ENCODE measurements at regions not wholly inside any gene's neighbourhood (a gene's known extent, or its start where the extent isn't known, plus 50 kb on each side); places are given as distances from the start of the nearest gene placed in this dataset.
"Not testable (repeated sequence)": the region's sequence is repeated elsewhere in the genome, so short reads cannot be mapped to it uniquely, and the experiment has no call there.

DNA sequence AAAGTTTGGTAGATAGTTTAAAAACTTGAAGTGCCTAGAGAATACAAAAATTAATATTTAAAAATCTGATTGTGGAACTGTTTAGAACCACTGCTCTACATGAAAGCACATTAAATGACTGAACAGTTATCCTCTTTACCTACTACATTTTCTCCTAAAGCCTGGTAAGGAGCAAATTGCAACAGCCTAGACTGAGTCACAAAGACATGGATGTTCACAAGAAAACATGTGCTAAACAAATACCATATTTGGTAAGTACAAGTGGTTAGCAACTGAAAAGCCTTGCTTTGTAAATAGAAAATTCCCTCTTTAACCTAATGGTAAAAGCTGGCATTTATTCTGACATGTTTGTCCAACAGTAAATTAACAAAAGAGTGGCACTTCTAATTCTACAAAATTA lies 203.1 kb downstream of the FBXO8 start:
- no peak for DNase-seq (ENCODE audit: low read depth in 2 of 3, low spot score in 1 of 3)

DNA sequence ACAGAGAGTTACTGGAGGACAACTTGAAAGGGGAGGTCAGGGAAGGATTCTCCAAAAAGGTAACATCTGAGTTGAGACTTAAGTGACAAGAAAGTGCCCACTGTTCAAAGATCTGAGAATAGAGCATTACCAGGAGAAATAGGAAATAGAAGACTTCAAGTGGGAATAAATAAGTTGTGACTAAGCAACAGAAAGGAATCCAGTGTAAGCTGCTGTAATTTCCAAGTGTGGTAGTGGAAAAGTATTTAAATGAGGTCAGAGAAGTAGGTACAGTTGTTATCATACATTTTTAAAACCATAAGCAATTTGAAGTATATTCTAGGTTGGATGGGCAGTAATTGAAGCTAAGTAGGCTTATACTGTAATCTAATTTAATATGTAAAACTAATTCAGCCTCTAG lies 211.9 kb downstream of the FBXO8 start:
- no peak for DNase-seq (ENCODE audit: low read depth in 2 of 3, low spot score in 1 of 3)

DNA sequence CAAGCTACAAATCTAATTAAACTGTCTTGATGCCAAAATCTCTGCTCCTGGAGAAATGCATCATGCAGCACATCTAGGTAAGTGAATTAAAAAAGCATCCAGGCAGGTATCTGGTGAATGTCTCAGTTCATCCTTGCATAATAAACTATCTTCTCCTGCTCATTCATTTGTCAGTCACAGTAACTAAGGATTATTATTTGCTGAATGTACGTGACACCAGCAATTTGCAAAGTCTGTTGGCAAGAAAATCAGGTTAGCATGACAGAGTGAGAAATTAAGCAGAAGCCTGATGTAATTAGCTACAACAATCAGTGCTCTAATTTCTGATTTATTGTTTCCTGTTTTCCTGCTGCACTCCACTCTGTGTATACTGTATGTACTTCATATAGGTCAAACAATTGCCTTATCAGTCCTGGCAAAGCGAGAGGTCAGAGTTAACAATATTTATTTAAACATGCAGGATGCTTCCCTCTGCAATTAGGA lies 213.6 kb downstream of the FBXO8 start:
- DNase-seq (ENCODE audit: low read depth in 2 of 3, low spot score in 1 of 3) = no peak

DNA sequence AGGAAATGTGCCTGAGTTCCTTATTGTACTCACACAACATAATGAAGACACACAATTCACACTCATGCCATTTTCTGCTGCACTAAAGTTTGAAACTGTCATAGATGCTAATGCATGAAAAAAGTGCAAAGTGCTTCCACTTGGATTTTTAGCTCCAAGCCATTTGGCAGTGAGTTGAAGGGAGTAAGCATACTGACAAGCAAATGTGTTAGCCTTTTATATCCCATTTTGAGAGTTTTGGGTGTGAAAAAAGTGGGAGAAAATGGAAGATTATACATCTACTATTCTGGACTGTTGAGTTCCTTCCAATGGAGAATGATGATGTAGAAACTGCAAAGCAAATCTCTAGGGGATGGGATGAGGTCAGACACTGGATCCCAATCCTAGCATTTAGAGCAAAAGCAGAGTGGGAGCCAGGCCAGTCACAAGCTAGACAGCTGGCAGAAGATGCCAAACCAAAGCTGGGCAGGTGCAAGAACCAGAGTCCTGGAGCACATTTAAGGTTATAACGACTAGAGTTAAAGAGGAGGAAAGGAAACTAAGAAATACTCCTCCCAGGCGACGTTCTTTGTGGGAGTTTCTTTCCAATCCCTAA lies 216.8 kb downstream of the FBXO8 start:
- no peak for DNase-seq (ENCODE audit: low read depth in 2 of 3, low spot score in 1 of 3)

DNA sequence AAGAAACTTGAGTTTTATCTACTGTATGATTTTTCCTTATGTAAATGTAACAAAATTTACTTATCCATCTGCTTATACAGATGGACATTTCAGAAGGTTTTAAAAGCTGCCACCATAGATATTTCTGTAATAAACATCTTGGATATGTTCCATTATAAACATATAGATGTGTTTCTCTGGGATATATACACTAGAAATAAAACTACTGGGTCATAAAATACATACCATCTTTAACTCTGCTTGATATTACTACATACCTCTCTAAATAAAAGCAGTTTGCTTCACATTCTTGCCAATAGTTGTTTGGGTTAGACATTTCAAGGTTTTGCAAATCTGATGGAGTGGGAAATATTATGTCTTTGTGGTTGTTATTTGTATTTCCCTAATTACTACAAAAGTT lies 220.6 kb downstream of the FBXO8 start:
- DNase-seq (ENCODE audit: low read depth in 2 of 3, low spot score in 1 of 3) = no peak

DNA sequence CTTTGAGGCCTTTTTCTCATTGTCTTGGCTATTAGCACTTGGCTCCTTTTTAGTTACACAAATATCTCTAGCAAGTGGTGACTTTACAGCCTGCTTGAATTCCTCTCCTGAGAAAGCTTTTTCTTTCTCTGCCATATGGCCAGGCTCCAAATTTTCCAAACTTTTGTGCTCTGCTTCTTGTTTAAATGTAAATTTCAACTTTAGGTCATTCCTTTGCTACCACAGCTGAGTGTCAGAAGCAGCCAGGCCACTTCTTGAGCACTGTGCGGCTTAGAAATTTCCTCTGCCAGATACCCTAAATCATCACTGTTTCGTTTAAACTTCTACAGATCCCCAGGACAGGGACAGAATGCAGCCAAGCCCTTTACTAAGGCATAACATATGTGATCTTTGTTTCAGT lies 222.4 kb downstream of the FBXO8 start:
- DNase-seq (ENCODE audit: low read depth in 2 of 3, low spot score in 1 of 3) = no peak

DNA sequence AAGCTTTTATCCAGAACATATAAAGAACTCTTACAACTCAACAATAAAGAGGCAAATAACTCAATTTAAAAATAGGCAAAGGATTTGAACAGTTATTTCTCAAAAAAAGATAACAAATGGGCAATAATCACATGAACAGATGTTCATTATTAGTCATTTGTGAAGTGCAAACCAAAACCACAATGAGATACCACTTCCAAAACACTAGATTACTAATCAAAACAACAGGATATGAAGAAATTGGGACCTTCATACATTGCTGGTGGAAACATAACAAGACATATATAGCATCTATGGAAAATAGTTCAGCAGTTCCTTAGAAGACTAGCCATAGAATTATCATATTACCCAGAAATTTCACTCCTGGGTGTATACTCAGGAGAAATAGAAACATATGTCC lies 224.6 kb downstream of the FBXO8 start:
- no peak for DNase-seq (ENCODE audit: low read depth in 2 of 3, low spot score in 1 of 3)

DNA sequence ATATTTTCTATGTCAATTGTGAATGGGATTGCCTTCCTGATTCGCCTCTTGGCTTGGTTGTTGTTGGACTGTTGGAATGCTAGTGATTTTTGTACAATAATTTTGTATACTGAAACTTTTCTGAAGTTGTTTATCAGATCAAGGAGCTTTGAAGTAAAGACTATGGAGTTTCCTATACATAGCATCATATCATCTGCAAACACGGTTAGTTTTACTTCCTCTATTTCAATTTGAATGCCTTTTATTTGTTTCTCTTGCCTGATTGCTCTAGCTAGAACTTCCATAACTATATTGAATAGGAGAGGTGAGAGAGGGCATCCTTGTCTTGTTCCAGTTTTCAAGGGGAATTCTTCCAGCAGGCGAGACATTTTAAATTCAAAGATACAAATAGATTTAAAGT lies 226.5 kb downstream of the FBXO8 start:
- no peak for DNase-seq (ENCODE audit: low read depth in 2 of 3, low spot score in 1 of 3)

DNA sequence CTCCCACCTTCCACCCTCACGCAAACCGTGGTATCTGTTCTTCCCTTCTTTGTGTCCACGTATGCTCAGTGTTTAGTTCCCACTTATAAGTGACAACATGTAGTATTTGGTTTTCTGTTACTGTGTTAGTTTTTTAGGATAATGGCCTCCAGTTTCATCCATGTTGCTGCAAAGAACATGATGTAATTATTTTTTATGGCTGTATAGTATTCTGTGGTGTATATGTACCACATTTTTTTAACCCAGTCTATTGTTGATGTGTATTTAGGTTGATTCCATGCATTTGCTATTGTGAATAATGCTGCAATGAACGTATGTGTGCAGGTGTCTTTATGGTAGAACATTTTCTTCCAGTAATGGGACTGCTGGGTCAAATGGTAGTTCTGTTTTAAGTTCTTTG lies 228.1 kb downstream of the FBXO8 start:
- DNase-seq (ENCODE audit: low read depth in 2 of 3, low spot score in 1 of 3) = no peak

DNA sequence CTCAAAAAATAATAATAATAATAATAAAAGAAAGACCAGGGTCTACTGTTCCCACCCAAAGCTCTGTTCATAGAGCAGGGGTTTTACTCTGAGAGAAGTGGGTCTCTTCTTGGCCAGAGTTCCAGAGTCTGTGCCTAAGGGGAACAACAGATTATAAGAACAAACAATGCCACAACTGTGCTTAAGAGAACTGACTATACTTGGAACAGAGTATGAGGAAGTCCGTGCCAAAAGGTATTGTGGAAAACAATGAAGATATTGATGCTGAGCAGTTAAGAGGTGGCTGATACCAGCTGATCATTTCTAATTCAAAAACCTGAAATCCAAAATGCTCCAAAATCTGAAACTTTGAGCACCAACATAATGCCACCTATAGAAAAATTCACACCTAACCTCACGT lies 229.6 kb downstream of the FBXO8 start:
- no peak for DNase-seq (ENCODE audit: low read depth in 2 of 3, low spot score in 1 of 3)

DNA sequence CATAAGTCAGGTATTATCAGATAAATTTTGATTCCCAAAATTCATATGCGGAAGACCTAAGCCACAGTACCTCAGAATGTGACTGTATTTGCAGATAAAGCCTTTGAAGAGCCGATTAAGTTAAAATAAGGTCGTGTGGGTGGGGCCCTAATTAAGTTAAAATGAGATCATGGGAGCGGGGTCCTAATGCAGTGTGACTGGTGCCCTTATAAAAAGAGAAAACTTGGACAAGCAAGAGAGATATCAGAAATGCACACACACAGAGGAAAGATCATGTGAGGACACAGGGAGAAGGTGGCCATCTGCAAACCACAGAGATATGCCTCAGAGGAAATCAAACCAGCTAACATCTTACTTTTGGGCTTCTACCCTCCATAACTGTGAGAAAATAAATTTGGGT lies 236.1 kb downstream of the FBXO8 start:
- DNase-seq (ENCODE audit: low read depth in 2 of 3, low spot score in 1 of 3) = no peak

DNA sequence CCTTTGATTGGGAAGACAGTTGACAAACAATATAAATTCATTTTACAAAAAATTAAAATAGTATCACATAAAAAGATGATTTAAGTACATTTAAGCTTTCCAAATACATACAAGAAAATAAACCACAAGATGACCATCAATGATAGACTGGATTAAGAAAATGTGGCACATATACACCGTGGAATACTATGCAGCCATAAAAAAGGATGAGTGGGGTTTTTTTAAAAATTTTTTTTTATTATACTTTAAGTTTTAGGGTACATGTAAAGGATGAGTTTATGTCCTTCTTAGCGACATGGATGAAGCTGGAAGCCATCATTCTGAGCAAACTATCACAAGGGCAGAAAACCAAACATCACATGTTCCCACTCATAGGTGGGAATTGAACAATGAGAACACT lies 237.6 kb downstream of the FBXO8 start:
- not testable (repeated sequence) for DNase-seq (ENCODE audit: low read depth in 2 of 3, low spot score in 1 of 3)

DNA sequence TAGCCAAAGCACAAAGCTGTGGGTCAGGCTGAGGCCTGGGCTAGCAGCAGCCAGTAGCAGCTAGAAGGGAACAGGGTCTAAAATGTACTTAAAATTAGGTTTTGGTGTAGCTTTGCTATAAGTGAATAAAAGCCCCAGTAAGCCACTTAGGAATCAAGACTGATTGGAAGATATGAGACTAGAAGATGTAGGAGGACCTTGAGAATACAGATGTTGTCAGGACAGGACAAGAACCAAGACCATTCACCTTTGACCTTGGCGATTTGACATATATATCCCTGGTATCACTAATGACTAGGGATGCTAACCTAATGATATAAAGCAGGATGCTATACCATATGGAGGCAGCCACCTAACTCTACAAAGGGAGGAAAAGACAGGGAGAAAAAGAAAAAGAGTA lies 238.1 kb downstream of the FBXO8 start:
- DNase-seq (ENCODE audit: low read depth in 2 of 3, low spot score in 1 of 3) = no peak

DNA sequence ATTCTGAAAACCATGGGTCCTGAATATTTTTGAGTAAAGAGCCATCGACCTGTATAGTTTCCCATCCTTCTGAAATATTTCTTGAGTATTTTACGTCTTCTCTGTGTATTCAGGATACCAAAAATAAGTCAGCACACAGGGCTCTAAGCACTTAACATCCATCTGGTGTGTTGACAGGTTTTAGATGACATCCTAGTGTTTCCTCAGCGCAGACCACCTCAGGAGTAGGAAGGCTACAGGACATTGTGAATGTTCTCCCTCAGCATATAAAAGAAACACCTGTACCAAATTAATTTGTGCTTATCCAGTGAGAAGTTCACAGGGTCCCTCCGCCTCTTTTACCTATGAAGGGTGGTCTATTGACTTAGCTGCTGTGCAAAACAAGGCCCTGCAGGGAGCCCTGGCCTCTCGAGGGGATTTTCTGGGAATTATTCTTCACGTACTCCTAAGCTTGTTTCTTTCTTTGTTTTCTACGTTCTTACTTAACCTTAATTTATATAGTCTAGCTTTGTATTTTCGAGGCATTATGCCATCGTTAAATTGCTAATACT lies 241.8 kb downstream of the FBXO8 start:
- no peak for DNase-seq (ENCODE audit: low read depth in 2 of 3, low spot score in 1 of 3)

DNA sequence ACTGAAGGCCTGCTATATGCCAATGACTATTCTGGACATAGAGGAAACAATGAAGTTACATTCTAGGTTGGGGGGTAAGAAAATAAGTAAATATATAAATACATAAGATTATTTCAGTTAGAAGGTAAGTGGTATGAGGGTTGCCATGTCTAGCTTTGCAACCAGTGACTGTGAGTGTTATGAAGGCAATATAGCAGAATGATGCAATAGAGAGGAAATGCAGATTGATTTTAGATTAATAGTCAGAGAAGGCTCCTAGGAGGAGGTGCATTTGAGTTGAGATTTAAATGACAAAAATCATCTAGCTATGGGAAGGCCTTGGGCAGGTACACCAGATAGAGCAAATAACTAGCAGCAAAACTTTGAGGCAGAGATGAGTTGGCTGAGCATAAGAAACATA lies 243.2 kb downstream of the FBXO8 start:
- DNase-seq (ENCODE audit: low read depth in 2 of 3, low spot score in 1 of 3) = no peak

DNA sequence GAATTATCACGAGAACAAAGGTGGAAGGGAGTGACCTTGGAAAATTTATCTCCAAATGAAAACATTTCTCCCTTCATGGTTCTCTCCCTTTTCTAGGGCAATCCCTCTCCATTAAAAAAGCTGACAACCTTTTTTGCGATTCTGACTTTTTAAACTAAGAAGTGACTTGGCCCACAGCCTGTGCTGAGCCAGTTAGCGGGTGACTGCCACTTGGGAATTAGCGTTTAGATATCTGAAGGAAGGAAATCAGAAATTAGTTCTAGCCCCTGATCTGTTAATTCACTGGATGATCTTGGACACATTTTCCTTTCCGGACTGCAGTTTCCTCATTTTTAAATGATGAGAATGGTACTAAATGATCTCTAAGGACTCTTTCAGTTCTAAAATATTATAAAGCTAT lies 245.0 kb downstream of the FBXO8 start:
- no peak for DNase-seq (ENCODE audit: low read depth in 2 of 3, low spot score in 1 of 3)

DNA sequence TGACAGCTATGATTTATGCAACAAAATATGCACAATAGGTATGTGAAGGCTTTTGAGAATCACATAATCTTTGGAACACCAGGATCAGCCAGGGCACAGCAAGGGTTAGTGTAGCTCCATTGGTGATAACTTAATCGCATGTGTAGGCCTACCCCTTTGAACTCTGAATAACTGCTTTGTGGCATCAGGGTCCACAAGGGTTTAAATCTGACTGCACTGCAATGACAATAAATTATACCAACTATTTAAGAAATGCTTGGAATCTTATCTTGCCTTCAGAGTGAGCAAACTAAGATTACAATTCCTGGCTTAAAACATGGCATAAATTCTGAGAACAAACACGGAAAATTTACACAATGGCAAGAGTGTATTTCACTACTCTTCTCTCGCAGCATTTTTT lies 245.8 kb downstream of the FBXO8 start:
- no peak for DNase-seq (ENCODE audit: low read depth in 2 of 3, low spot score in 1 of 3)

DNA sequence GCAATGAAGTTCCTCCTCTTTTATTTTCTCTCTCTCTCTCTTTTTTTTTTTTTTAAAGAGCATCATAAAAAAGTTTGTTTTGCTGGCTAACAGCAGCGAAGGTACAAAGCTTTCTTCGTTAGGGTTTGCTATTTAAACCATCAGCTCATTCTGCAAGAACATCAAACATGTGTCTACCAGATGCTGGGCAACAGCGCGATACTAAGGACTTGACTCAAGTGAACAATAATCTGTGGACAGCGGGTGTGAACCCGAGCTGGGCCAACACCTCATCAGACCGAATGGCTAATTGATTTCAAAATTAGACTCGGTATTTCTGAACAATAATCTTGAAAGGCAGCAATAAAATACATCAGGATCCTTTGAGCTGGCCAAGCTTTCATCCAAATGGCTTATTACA lies 246.4 kb downstream of the FBXO8 start:
- no peak for DNase-seq (ENCODE audit: low read depth in 2 of 3, low spot score in 1 of 3)

DNA sequence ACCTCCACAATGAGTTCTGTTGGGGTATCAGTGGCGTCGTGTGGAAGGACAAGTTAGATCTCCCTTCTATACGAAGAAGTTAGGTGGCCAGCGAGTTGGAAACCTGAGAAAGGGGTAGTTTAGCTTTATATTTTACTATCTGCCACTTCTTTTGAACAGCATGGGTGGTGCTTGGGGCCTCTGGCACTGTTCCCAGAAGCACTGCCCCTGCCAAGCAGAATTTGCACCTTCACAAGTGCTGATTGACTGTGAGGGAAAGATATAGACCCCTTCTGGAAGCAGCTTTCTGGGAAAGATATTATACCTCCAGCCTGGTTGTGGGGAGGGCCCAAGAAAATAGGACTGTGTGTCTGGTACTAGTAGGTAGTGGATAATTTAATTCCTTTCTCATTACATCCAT lies 246.9 kb downstream of the FBXO8 start:
- no peak for DNase-seq (ENCODE audit: low read depth in 2 of 3, low spot score in 1 of 3)

DNA sequence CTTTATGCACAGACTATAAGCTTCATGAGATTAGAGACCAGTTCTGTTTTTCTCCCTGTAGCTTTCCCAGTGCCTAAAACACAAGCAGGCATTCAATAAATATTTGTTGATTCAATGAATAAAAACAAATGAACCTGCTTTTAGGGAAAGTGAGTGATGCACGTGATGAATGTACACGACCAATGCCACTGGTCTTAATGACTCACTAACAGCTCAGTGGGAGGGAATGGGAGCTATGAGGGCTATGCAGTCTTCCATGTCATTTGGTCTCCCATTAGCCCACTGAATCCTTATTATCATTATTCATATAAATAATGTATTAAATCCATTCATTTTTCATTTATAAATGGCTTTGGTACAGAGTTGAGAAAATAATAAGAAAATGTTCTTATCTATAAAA lies 247.4 kb downstream of the FBXO8 start:
- no peak for DNase-seq (ENCODE audit: low read depth in 2 of 3, low spot score in 1 of 3)

DNA sequence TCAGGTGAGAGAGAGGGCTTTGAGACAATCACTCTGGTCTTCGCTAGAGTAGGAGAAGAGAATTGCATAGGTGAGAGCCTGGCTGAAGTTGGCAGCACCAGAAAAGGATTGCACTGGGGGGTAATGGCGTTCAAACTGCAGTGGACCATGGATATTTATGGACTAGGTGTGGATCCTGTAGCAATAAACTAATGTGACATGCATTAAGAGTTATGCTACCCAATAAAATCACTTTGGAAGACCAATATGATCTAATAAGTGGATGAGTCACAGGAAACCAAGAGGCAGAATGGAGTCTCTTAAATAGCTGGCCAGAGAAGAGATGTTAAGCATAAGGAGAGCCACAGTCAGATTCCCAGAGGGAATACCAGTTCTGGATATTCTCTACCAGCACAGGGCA lies 259.8 kb downstream of the FBXO8 start:
- DNase-seq (ENCODE audit: low read depth in 2 of 3, low spot score in 1 of 3) = no peak

DNA sequence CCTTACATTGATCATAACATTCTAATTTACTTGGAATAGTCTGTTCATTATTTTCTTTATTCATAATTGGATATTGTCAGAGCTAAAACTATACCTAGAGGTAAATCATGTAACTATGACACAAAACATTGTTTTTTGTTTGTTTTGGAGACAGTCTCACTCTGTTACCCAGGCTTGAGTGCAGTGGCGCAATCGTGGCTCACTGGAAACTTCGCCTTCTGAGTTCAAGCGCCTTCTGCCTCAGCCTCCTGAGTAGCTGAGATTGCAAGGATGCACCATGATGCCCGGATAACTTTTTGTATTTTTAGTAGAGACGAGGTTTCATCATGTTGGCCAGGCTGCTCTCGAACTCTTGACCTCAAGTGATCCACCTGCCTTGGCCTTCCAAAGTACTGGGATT lies 265.2 kb downstream of the FBXO8 start:
- DNase-seq (ENCODE audit: low read depth in 2 of 3, low spot score in 1 of 3) = no peak

DNA sequence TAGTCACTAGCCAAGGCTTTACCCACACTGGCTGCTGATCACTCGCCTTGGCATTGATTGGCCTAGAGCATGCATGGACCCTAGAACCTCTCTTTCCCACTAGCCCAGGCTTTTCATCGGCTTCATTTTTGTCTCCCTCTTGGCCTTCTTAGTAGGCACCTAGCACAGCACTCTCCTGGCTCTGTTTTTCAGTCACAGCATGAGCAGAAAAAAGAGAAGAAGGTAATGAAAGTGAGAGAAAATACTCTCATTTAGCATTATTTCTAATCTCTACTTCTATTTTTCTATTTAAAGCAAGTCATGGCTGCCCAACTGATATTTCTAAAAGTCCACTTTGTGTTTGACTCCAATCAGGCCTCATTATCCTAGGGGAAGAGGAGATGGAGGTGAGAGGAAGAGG lies 267.2 kb downstream of the FBXO8 start:
- no peak for DNase-seq (ENCODE audit: low read depth in 2 of 3, low spot score in 1 of 3)

DNA sequence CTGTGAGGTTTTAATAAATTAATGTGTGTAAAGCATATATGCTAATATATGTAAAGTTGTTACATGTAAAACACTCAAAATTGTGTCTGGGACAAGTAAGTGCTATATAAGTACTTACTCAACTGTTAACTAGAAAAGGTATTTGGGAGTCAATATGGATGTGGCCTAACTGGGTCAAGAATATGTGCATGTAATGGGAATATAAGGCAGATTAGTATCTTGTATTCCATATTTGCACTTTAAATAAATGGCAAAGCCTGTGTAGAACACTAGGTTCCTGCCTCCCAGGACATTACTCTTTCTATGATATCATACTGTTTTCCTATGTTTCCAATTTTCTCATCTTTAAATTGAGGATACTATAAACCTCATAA lies 270.6 kb downstream of the FBXO8 start:
- DNase-seq (ENCODE audit: low read depth in 2 of 3, low spot score in 1 of 3) = no peak

Data from stimulated activated CD4-positive, alpha-beta T cell treated with anti-CD3 and anti-CD28 coated beads, Interleukin-12 subunit alpha, Interleukin-12 subunit beta, amount 100 ng/mL, for 48 hours (primary cell).